Smooth muscle cell (in vitro differentiated cells): ENCODE measurements at regions not wholly inside any gene's neighbourhood (a gene's known extent, or its start where the extent isn't known, plus 50 kb on each side); places are given as distances from the start of the nearest gene placed in this dataset.

Source experiments
- DNase-seq: peaks from one replicate; lab custom pipeline; 2025; ENCODE audit not compliant: unreplicated experiment; lab: John Stamatoyannopoulos, UW
- H2AFZ ChIP-seq: fragments of 200-600 bp; sonication (generic); 2 replicates; pipeline ENCODE4 v1.6.0; 2016; ENCODE audit warnings: antibody characterized with exemption, low read depth, mild to moderate bottlenecking
- H3F3A ChIP-seq: fragments of 200-600 bp; sonication (generic); 2 replicates; pipeline ENCODE4 v1.6.0; 2017; ENCODE audit warnings: antibody characterized with exemption, low read depth
- H3K27ac ChIP-seq: fragments of 200-600 bp; sonication (generic); 2 replicates; pipeline ENCODE4 v1.5.1; 2016; ENCODE audit warnings: low read depth, mild to moderate bottlenecking
- H3K27me3 ChIP-seq: fragments of 200-600 bp; sonication (generic); 2 replicates; pipeline ENCODE4 v1.6.1; 2016; ENCODE audit warnings: low read depth, mild to moderate bottlenecking
- H3K36me3 ChIP-seq: fragments of 200-600 bp; sonication (generic); 2 replicates; pipeline ENCODE4 v1.5.1; 2016; ENCODE audit warnings: low read depth
- H3K4me1 ChIP-seq: fragments of 200-600 bp; sonication (generic); 2 replicates; pipeline ENCODE4 v1.5.1; 2016; ENCODE audit warnings: low read depth
- H3K4me2 ChIP-seq: fragments of 200-600 bp; sonication (generic); 2 replicates; pipeline ENCODE4 v1.6.0; 2016; ENCODE audit warnings: mild to moderate bottlenecking
- H3K4me3 ChIP-seq: fragments of 200-600 bp; sonication (generic); 2 replicates; pipeline ENCODE4 v1.5.1; 2016; ENCODE audit warnings: mild to moderate bottlenecking
- H3K79me2 ChIP-seq: fragments of 200-600 bp; sonication (generic); 2 replicates; pipeline ENCODE4 v1.6.0; 2016; ENCODE audit warnings: low read depth, mild to moderate bottlenecking
- H3K9ac ChIP-seq: fragments of 200-600 bp; sonication (generic); 2 replicates; pipeline ENCODE4 v1.6.0; 2016; ENCODE audit warnings: low read depth
- H3K9me3 ChIP-seq: fragments of 200-600 bp; sonication (generic); replicated peaks from 2 replicates; pipeline ENCODE4 v1.5.1; 2016; ENCODE audit warnings: low read depth
- H4K20me1 ChIP-seq: fragments of 200-600 bp; sonication (generic); 2 replicates; pipeline ENCODE4 v1.6.0; 2016; ENCODE audit warnings: low read depth
- WGBS: methylation state at CpG from one replicate; pipeline ENCODE4 v1.1.7; 2016; ENCODE audit warnings: low lambda C conversion rate; 5-methylcytosine and 5-hydroxymethylcytosine counted together
- TF ChIP-seq, protein P1 (sequence below): fragments of 200-600 bp; sonication (generic); IDR thresholded peaks from 2 replicates; pipeline ENCODE4 v1.5.1; 2017; ENCODE audit warnings: borderline replicate concordance, mild to moderate bottlenecking, antibody characterized with exemption; ENCODE audit not compliant: insufficient read depth, poor library complexity, severe bottlenecking

DNA sequence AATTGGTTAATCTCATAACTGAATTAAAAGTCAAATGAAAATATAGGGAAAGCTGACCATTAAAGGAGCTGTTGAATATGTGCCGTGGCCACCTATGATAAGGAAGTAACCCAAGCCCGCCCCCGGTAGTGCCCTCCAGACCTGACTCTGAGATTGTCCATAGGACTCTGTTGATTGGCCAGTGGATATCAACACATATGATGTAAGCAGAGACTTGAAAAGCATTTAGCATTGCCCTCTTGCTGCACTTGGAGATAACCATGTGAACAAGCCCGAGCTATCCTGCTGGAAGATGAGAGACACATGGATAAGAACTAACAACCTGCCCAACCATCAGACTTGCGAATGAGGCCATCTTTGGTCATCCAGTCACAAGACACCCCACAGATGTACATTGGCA lies 83.2 kb downstream of the LINC00237 start:
- no peak overlapping the region for H3K9ac ChIP-seq
- peaks cover 3% of the 10 kb centered on the region for H3K4me1 ChIP-seq
- no peaks in the 10 kb centered on the region for H4K20me1 ChIP-seq
- H3K27me3 ChIP-seq, result no peaks in the 10 kb centered on the region
- TF ChIP-seq, protein P1, sequence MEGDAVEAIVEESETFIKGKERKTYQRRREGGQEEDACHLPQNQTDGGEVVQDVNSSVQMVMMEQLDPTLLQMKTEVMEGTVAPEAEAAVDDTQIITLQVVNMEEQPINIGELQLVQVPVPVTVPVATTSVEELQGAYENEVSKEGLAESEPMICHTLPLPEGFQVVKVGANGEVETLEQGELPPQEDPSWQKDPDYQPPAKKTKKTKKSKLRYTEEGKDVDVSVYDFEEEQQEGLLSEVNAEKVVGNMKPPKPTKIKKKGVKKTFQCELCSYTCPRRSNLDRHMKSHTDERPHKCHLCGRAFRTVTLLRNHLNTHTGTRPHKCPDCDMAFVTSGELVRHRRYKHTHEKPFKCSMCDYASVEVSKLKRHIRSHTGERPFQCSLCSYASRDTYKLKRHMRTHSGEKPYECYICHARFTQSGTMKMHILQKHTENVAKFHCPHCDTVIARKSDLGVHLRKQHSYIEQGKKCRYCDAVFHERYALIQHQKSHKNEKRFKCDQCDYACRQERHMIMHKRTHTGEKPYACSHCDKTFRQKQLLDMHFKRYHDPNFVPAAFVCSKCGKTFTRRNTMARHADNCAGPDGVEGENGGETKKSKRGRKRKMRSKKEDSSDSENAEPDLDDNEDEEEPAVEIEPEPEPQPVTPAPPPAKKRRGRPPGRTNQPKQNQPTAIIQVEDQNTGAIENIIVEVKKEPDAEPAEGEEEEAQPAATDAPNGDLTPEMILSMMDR, result no peak
- no peak overlapping the region for H3K4me3 ChIP-seq
- no peak overlapping the region for H3K4me2 ChIP-seq
- H3K79me2 ChIP-seq, result no peaks in the 10 kb centered on the region
- DNase-seq, result no peak
- H2AFZ ChIP-seq, result no peak overlapping the region
- H3K36me3 ChIP-seq, result no peaks in the 10 kb centered on the region
- 93% methylated on average over 5 of the region's 5 CpGs for WGBS
- H3F3A ChIP-seq, result no peaks in the 10 kb centered on the region
- no peak overlapping the region for H3K27ac ChIP-seq
- H3K9me3 ChIP-seq, result no peaks in the 10 kb centered on the region

DNA sequence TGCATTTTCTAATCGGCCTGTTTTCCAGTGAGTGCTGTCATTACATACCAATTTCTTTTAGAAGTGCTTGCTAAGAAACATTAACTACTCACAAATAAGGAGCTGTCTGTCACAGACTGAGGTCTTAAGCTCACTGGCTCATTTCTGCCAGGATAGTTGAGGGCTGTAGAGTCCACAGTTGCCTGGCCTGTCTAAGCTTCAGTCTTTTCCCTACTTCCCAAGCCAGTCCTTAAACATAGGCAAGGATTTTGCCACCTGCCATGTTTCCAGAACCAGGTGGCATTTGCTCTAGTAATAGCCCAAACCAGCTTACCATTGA lies 84.7 kb downstream of the LINC00237 start:
- Histone ChIP-seq H3K27me3 (no peaks in the 10 kb centered on the region), H3K4me3 (no peak overlapping the region), H3K9me3 (no peaks in the 10 kb centered on the region), H3K9ac (no peak overlapping the region), H3F3A (no peaks in the 10 kb centered on the region), H3K4me2 (no peak overlapping the region), H4K20me1 (no peaks in the 10 kb centered on the region), H3K4me1 (peaks cover 3% of the 10 kb centered on the region), H3K36me3 (no peaks in the 10 kb centered on the region), H2AFZ (no peak overlapping the region), H3K27ac (no peak overlapping the region), H3K79me2 (no peaks in the 10 kb centered on the region)
- TF ChIP-seq, protein P1, result no peak
- 63% methylated on average over 1 of the region's 1 CpG for WGBS
- no peak for DNase-seq

DNA sequence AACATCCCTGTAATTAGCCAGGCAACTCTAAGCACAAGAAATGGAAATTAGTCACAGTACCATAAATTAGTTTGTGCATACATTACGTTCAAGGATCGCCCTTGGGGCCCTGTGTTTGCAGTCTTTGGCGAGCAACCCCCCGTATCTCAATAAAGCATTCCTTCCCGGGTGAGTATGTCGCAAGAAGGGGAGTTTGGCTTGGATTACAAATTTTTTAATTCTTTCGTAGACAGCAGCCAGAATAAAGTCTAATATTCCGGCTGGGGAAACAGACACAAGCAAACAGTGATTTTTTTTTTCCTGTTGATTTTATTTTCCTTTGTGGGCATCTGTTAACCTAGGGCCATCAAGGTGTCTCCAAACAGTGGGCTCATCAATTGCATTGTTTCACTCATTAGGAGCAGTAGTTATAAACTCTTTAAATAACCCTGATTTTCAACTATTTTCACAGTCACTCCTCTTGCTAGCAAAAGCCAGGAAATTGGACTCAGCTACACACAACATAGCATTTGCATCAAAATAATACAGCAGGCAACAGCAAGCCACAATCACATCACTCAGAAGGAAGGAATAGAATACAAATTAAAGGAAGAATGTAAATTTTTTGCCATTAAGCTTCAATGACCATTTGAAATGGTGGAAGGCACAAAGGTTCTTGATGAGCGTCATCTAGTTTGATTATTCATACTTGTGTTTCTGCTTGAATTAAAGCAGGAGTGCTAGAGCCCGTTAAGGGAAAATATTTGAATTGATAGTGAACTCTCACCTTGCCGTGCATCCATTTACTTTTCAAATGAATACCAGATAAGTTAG lies 85.3 kb downstream of the LINC00237 start:
- Histone ChIP-seq H3K27me3 (no peaks in the 10 kb centered on the region), H3K4me2 (no peak overlapping the region), H3K36me3 (no peaks in the 10 kb centered on the region), H2AFZ (no peak overlapping the region), H3K9ac (no peak overlapping the region), H3K79me2 (no peaks in the 10 kb centered on the region), H3K9me3 (no peaks in the 10 kb centered on the region), H3F3A (no peaks in the 10 kb centered on the region), H3K4me1 (peaks cover 3% of the 10 kb centered on the region), H3K27ac (no peak overlapping the region), H4K20me1 (no peaks in the 10 kb centered on the region), H3K4me3 (no peak overlapping the region)
- 82% methylated on average over 11 of the region's 11 CpGs for WGBS
- no peak for DNase-seq
- TF ChIP-seq, protein P1, result no peak
